H9 (cell line): ENCODE measurements at regions not wholly inside any gene's neighbourhood (a gene's known extent, or its start where the extent isn't known, plus 50 kb on each side); places are given as distances from the start of the nearest gene placed in this dataset.

Source experiments
- DNase-seq: peaks from one replicate; pipeline ENCODE4 v3.0.0-alpha.2; 2017
- H2AFZ ChIP-seq: one replicate; pipeline ENCODE4 v1.6.1; 2013; ENCODE audit warnings: mild to moderate bottlenecking, low read length, control low read depth, moderate library complexity
- H2AK5ac ChIP-seq: 2 replicates; pipeline ENCODE4 v1.6.1; 2013; ENCODE audit warnings: low read length, control low read depth, mixed read lengths; ENCODE audit not compliant: insufficient read length
- H2BK120ac ChIP-seq: one replicate; pipeline ENCODE4 v1.6.1; 2013; ENCODE audit warnings: low read depth, mild to moderate bottlenecking, low read length, control low read depth, inconsistent platforms; ENCODE audit not compliant: poor library complexity, severe bottlenecking
- H2BK12ac ChIP-seq: 2 replicates; pipeline ENCODE4 v1.6.1; 2013; ENCODE audit warnings: low read length, control low read depth, mixed read lengths, low read depth; ENCODE audit not compliant: insufficient read length
- H2BK15ac ChIP-seq: 2 replicates; pipeline ENCODE4 v1.6.1; 2013; ENCODE audit warnings: low read depth, low read length, control low read depth
- H2BK20ac ChIP-seq: one replicate; pipeline ENCODE4 v1.6.1; 2013; ENCODE audit warnings: low read depth, mild to moderate bottlenecking, low read length, control low read depth, inconsistent platforms; ENCODE audit not compliant: poor library complexity, severe bottlenecking
- H2BK5ac ChIP-seq: 2 replicates; pipeline ENCODE4 v1.6.1; 2013; ENCODE audit warnings: low read length, control low read depth, mixed read lengths; ENCODE audit not compliant: insufficient read length
- H3K14ac ChIP-seq: 2 replicates; pipeline ENCODE4 v1.6.1; 2013; ENCODE audit warnings: low read length, control low read depth; ENCODE audit not compliant: insufficient read depth
- H3K18ac ChIP-seq: 2 replicates; pipeline ENCODE4 v1.6.1; 2013; ENCODE audit warnings: low read depth, mild to moderate bottlenecking, mixed read lengths, low read length, control low read depth; ENCODE audit not compliant: insufficient read length
- H3K23ac ChIP-seq: 2 replicates; pipeline ENCODE4 v1.6.1; 2013; ENCODE audit warnings: low read length, control low read depth, mixed read lengths, low read depth; ENCODE audit not compliant: insufficient read length
- H3K23me2 ChIP-seq: 2 replicates; pipeline ENCODE4 v1.6.1; 2013; ENCODE audit warnings: low read depth, mild to moderate bottlenecking, mixed read lengths, low read length, control low read depth; ENCODE audit not compliant: insufficient read length, poor library complexity, severe bottlenecking
- H3K27ac ChIP-seq: 2 replicates; pipeline ENCODE4 v1.5.1; 2013; ENCODE audit warnings: low read length, control low read depth, mixed read lengths, low read depth; ENCODE audit not compliant: insufficient read length
- H3K27me3 ChIP-seq: 2 replicates; pipeline ENCODE4 v1.6.1; 2013; ENCODE audit warnings: low read length, control low read depth, inconsistent platforms; ENCODE audit not compliant: insufficient read depth
- H3K4ac ChIP-seq: 2 replicates; pipeline ENCODE4 v1.6.1; 2013; ENCODE audit warnings: low read depth, mild to moderate bottlenecking, control low read depth, inconsistent platforms, low read length, moderate library complexity
- H3K4me1 ChIP-seq: 2 replicates; pipeline ENCODE4 v1.6.1; 2013; ENCODE audit warnings: low read length, control low read depth, inconsistent platforms; ENCODE audit not compliant: insufficient read depth
- H3K4me2 ChIP-seq: 2 replicates; pipeline ENCODE4 v1.6.1; 2013; ENCODE audit warnings: low read length, control low read depth, mixed read lengths; ENCODE audit not compliant: insufficient read length, insufficient read depth
- H3K56ac ChIP-seq: 2 replicates; pipeline ENCODE4 v1.6.1; 2013; ENCODE audit warnings: low read depth, mild to moderate bottlenecking, mixed read lengths, low read length, control low read depth; ENCODE audit not compliant: insufficient read length
- H3K79me1 ChIP-seq: 2 replicates; pipeline ENCODE4 v1.6.1; 2013; ENCODE audit warnings: low read depth, mild to moderate bottlenecking, moderate library complexity, low read length, control low read depth, inconsistent platforms; ENCODE audit not compliant: insufficient read depth, poor library complexity, severe bottlenecking
- H3K79me2 ChIP-seq: 2 replicates; pipeline ENCODE4 v1.6.1; 2013; ENCODE audit warnings: low read length, control low read depth, inconsistent platforms; ENCODE audit not compliant: insufficient read depth
- H3K9ac ChIP-seq: 2 replicates; pipeline ENCODE4 v1.6.1; 2013; ENCODE audit warnings: low read length, control low read depth, mixed read lengths; ENCODE audit not compliant: insufficient read length; ENCODE audit errors: extremely low read depth
- H3K9me3 ChIP-seq: one replicate; pipeline ENCODE4 v1.6.1; 2013; ENCODE audit warnings: low read depth, low read length, inconsistent platforms; ENCODE audit not compliant: control insufficient read depth
- H3T11ph ChIP-seq: one replicate; pipeline ENCODE4 v1.6.1; 2013; ENCODE audit warnings: mild to moderate bottlenecking, low read length, control low read depth, inconsistent platforms
- H4K20me1 ChIP-seq: one replicate; pipeline ENCODE4 v1.6.1; 2013; ENCODE audit not compliant: control insufficient read depth, insufficient read length, insufficient read depth
- H4K5ac ChIP-seq: 2 replicates; pipeline ENCODE4 v1.6.1; 2013; ENCODE audit warnings: low read depth, mild to moderate bottlenecking, mixed read lengths, low read length, control low read depth; ENCODE audit not compliant: insufficient read length
- H4K8ac ChIP-seq: replicated peaks from 2 replicates; pipeline ENCODE4 v1.6.1; 2013; ENCODE audit warnings: low read length, control low read depth, mixed read lengths, low read depth; ENCODE audit not compliant: insufficient read length
- H4K91ac ChIP-seq: 2 replicates; pipeline ENCODE4 v1.6.1; 2013; ENCODE audit warnings: low read depth, mild to moderate bottlenecking, moderate library complexity, mixed read lengths, low read length, control low read depth; ENCODE audit not compliant: insufficient read length
- H3K27ac Mint-ChIP-seq, 3 experiments: 2 replicates in 2 of 3; 3 replicates in 1 of 3; pipeline ENCODE4 v1.8.0; 2020 to 2021; ENCODE audit warnings: mixed read lengths in 3 of 3, mild to moderate bottlenecking in 1 of 3, moderate library complexity in 1 of 3
- H3K27me3 Mint-ChIP-seq: 2 replicates; pipeline ENCODE4 v1.8.0; 2021; ENCODE audit warnings: low read depth, mild to moderate bottlenecking, moderate library complexity, mixed read lengths
- H3K36me3 Mint-ChIP-seq, 3 experiments: 2 replicates in 2 of 3; 3 replicates in 1 of 3; pipeline ENCODE4 v1.8.0; 2020 to 2021; ENCODE audit warnings: low read depth in 3 of 3, mixed read lengths in 3 of 3; ENCODE audit not compliant: insufficient read depth in 1 of 3
- H3K4me1 Mint-ChIP-seq, 2 experiments: 2 replicates each; pipeline ENCODE4 v1.8.0; 2020; ENCODE audit warnings: mixed read lengths in 2 of 2
- H3K4me3 Mint-ChIP-seq, 2 experiments: 2 replicates in 1 of 2; 3 replicates in 1 of 2; pipeline ENCODE4 v1.8.0; 2020 to 2021; ENCODE audit warnings: mild to moderate bottlenecking in 2 of 2, mixed read lengths in 2 of 2, moderate library complexity in 1 of 2
- H3K9me3 Mint-ChIP-seq, 2 experiments: 2 replicates in 1 of 2; 3 replicates in 1 of 2; pipeline ENCODE4 v1.8.0; 2020; ENCODE audit warnings: mild to moderate bottlenecking in 2 of 2, mixed read lengths in 2 of 2, moderate library complexity in 1 of 2
- CTCF ChIP-seq: fragments of 200-600 bp; sonication (generic); conservative IDR thresholded peaks from 3 replicates; pipeline ENCODE4 v1.8.0; 2021; ENCODE audit warnings: antibody characterized with exemption, mild to moderate bottlenecking
- WGBS: extraction: QIAGEN DNeasy Blood & Tissue Kit; methylation state at CpG from one replicate; pipeline ENCODE4 v1.1.7; 2013; ENCODE audit warnings: missing lambda C conversion rate, low lambda C conversion rate, mixed read lengths; ENCODE audit not compliant: insufficient read length; ENCODE audit errors: extremely low coverage; 5-methylcytosine and 5-hydroxymethylcytosine counted together

- Histone ChIP-seq H3K4me1 (no peaks in the 10 kb centered on the region), H3K18ac (no peak overlapping the region), H3K14ac (no peak overlapping the region), H4K20me1 (no peaks in the 10 kb centered on the region), H3K79me1 (no peaks in the 10 kb centered on the region), H4K8ac (no peak overlapping the region), H3K4me2 (no peak overlapping the region), H2BK120ac (no peak overlapping the region), H3K4ac (no peak overlapping the region), H3K79me2 (no peaks in the 10 kb centered on the region), H4K5ac (no peak overlapping the region), H2AK5ac (no peak overlapping the region), H3K9me3 (no peaks in the 10 kb centered on the region), H2BK12ac (no peak overlapping the region), H3K56ac (no peak overlapping the region), H2BK5ac (no peak overlapping the region), H3K27ac (no peak overlapping the region), H3K27me3 (no peaks in the 10 kb centered on the region), H3T11ph (no peak overlapping the region), H2BK15ac (no peak overlapping the region), H3K23me2 (no peaks in the 10 kb centered on the region), H3K9ac (no peak overlapping the region), H4K91ac (no peak overlapping the region), H3K23ac (no peak overlapping the region), H2AFZ (no peak overlapping the region), H2BK20ac (no peak overlapping the region)
- H3K4me1 Mint-ChIP-seq = peaks cover 0 to 2% of the 10 kb centered on the region in 2 experiments; a peak in 1 of 4 replicates
- no peak for TF ChIP-seq CTCF
- no peak overlapping the region for H3K27ac Mint-ChIP-seq
- no CpG with 5 or more reads among the region's 1 CpG for WGBS
- DNase-seq = no peak
- no peaks in the 10 kb centered on the region; a peak in 1 of 5 replicates for H3K9me3 Mint-ChIP-seq
- H3K27me3 Mint-ChIP-seq = no peaks in the 10 kb centered on the region
- H3K36me3 Mint-ChIP-seq = no peaks in the 10 kb centered on the region; a peak in 1 of 7 replicates
- H3K4me3 Mint-ChIP-seq = no peak overlapping the region
These were observed 1191.1 kb upstream of the MIR17HG start for GRCh38 chr13:90156390-90156789.
